Activated naive CD4-positive, alpha-beta T cell treated with anti-CD3 and anti-CD28 coated beads, Interleukin-2, amount 50 U/mL, for 16 hours (primary cell): ENCODE measurements at regions not wholly inside any gene's neighbourhood (a gene's known extent, or its start where the extent isn't known, plus 50 kb on each side); places are given as distances from the start of the nearest gene placed in this dataset.

Source experiments
- DNase-seq: peaks from one replicate; pipeline ENCODE4 v3.0.0-alpha.2; 2020

- no peak for DNase-seq
Observed at GRCh38 chr1:22288593-22289241, 145.8 kb upstream of the WNT4 start.

- no peak for DNase-seq
Observed at GRCh38 chr1:22289307-22289995, 146.6 kb upstream of the WNT4 start.

GRCh38 chr1:22290157-22290556, 147.3 kb upstream of the WNT4 start:
- no peak for DNase-seq

- no peak for DNase-seq
Observed at GRCh38 chr1:22290611-22291010, 147.7 kb upstream of the WNT4 start.

GRCh38 chr1:22291057-22291456, 148.2 kb upstream of the WNT4 start:
- DNase-seq = no peak

GRCh38 chr1:22291494-22291893, 148.6 kb upstream of the WNT4 start:
- no peak for DNase-seq

GRCh38 chr1:22292011-22292788, 149.3 kb upstream of the WNT4 start:
- DNase-seq = no peak

GRCh38 chr1:22295396-22295795, 152.5 kb upstream of the WNT4 start:
- DNase-seq = no peak

- DNase-seq = no peak
Observed at GRCh38 chr1:22295856-22296255, 153.0 kb upstream of the WNT4 start.

- DNase-seq = no peak
Observed at GRCh38 chr1:22296701-22297591, 154.0 kb upstream of the WNT4 start.

GRCh38 chr1:22297999-22298398, 153.7 kb upstream of the ZBTB40 start:
- no peak for DNase-seq

GRCh38 chr1:22303816-22304215, 147.8 kb upstream of the ZBTB40 start:
- no peak for DNase-seq

GRCh38 chr1:22309572-22309971, 142.1 kb upstream of the ZBTB40 start:
- no peak for DNase-seq

GRCh38 chr1:22311461-22311860, 140.2 kb upstream of the ZBTB40 start:
- DNase-seq = no peak

- no peak for DNase-seq
Observed at GRCh38 chr1:22313321-22313720, 138.3 kb upstream of the ZBTB40 start.

- no peak for DNase-seq
Observed at GRCh38 chr1:22314706-22315105, 136.9 kb upstream of the ZBTB40 start.

- DNase-seq = no peak
Observed at GRCh38 chr1:22315315-22316078, 136.2 kb upstream of the ZBTB40 start.

- no peak for DNase-seq
Observed at GRCh38 chr1:22317231-22317919, 134.3 kb upstream of the ZBTB40 start.

GRCh38 chr1:22317920-22318243, 133.8 kb upstream of the ZBTB40 start:
- DNase-seq = no peak

GRCh38 chr1:22318279-22318981, 133.2 kb upstream of the ZBTB40 start:
- no peak for DNase-seq

GRCh38 chr1:22319608-22320007, 132.0 kb upstream of the ZBTB40 start:
- no peak for DNase-seq
